ENCODE measurements at regions not wholly inside any gene's neighbourhood (a gene's known extent, or its start where the extent isn't known, plus 50 kb on each side); places are given as distances from the start of the nearest gene placed in this dataset.

GRCh38 chr2:11094021-11094810 lies 61.1 kb upstream of the SLC66A3 start:
- no peak for DNase-seq
- TF ChIP-seq GATA1 (IDR thresholded peaks at IDR 0.05; ENCODE audit: low read depth, low read length) (no peak), POLR2A (IDR thresholded peaks at IDR 0.05; ENCODE audit: low read length) (no peak)

DNA sequence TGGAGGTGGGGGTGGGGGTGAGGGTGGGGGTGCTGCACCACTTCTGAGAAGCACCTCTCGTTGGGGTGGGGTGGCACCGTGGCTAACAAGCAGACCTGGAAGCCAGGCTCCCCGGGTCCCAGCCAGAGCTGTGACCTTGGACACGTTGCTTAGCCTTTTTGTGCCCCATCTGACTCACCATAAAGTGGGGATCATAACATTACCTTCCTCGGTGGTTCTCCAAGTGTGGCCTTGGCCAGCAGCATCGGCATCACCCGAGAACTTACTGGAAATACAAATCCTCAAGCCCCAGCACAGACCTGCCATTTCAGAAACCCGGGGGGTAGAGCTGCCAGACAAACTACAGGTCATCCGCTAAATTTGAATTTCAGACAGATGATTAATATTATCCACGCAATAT lies 58.7 kb upstream of the SLC66A3 start:
- TF ChIP-seq POLR2A (IDR thresholded peaks at IDR 0.05; ENCODE audit: low read length): no peak
- TF ChIP-seq GATA1 (IDR thresholded peaks at IDR 0.05; ENCODE audit: low read depth, low read length): no peak
- no peak for DNase-seq

DNA sequence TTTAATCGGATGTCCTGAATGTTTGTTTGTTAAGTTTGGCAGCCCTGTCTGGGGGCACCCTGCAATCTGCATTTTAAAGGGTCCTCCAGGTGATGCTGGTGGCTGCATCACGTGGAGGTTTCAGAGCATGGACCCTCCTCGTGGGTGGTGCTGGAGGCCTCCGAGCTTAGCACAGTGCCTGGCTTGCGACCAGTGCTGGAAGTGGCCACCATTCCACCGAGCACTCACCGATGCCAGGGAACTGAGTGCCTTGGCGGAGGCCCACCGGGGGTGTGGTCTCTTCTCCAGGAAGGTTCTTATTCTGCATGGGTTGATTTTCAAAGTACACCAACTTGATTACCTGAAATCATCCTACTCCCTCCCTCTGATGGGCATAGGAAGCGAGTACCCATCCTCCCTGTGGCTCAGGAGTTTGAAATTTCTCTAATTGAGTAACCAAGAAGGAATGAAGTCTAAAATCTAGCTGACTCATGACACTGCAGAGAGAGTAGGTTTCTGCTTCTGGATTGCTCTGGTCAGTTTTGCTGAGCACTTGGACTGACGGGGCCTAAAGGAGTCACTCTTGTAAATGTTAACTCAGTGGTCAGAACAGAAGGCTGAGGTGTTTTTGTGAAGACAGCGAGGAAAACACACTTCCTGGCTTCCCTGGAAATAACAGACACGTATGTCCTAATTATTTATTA lies 58.1 kb upstream of the SLC66A3 start:
- TF ChIP-seq GATA1 (IDR thresholded peaks at IDR 0.05; ENCODE audit: low read depth, low read length) (no peak), POLR2A (IDR thresholded peaks at IDR 0.05; ENCODE audit: low read length) (no peak)

DNA sequence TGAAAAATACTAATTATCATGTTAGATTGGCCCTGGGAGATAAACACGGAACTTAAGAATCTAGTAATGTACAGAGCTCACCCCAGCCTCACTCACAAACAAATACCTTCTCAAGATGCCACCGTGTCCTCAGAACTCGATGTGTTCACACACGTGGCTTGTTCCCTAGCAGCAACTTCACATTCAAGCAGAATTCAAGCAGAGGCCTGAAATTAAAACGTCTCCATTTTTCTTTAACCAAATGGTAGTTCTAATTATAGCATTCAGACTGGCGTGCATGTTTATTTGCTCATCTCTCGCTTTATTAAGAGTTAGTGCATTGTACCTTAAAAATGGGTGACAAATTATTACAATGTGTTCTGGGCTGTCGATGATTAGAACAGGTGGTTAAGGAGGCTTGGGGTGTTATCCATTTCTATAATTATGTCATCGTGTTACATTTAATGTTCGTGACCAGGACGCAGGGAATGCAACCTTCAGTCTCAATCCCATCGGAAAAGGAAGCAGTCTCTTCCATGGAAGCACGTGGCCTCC lies 57.3 kb upstream of the SLC66A3 start:
- no peak for TF ChIP-seq POLR2A (IDR thresholded peaks at IDR 0.05; ENCODE audit: low read length)
- no peak for TF ChIP-seq GATA1 (IDR thresholded peaks at IDR 0.05; ENCODE audit: low read depth, low read length)
- no peak for DNase-seq

More for the DNA sequence above, 58.1 kb upstream of the SLC66A3 start:
- DNase-seq: no peak

GRCh38 chr2:11099122-11100065 lies 55.9 kb upstream of the SLC66A3 start:
- TF ChIP-seq POLR2A (IDR thresholded peaks at IDR 0.05; ENCODE audit: low read length) (no peak), GATA1 (IDR thresholded peaks at IDR 0.05; ENCODE audit: low read depth, low read length) (no peak)
- no peak for DNase-seq

- no peak for TF ChIP-seq POLR2A (IDR thresholded peaks at IDR 0.05; ENCODE audit: low read length)
- no peak for TF ChIP-seq GATA1 (IDR thresholded peaks at IDR 0.05; ENCODE audit: low read depth, low read length)
Observed at GRCh38 chr2:11100130-11100529, 55.1 kb upstream of the SLC66A3 start.

DNA sequence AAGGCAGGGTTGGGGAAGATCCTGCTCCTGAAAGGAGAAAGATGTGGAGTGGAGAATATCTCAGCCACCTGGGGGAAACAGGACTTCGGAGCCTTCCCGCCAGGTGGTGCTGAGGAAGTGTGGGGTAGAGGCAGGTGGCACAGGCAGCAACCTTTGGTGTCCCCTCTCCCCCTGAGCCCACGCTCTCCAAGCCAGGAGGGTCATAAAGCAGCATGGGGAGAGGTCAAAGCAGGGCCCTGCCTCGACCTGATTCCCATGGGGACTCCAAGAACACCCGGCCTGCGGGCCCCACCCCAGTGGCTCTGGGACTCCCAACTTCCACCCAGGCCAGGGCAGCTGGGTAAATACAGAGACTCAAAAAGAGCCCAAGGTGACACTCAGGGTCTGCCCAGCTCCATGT lies 54.3 kb upstream of the SLC66A3 start:
- TF ChIP-seq POLR2A (IDR thresholded peaks at IDR 0.05; ENCODE audit: low read length): no peak
- DNase-seq: no peak

More at GRCh38 chr2:11100130-11100529, 55.1 kb upstream of the SLC66A3 start:
- no peak for DNase-seq

- TF ChIP-seq POLR2A (IDR thresholded peaks at IDR 0.05; ENCODE audit: low read length) (no peak), GATA1 (IDR thresholded peaks at IDR 0.05; ENCODE audit: low read depth, low read length) (no peak)
Observed at GRCh38 chr2:11101430-11101829, 53.8 kb upstream of the SLC66A3 start.

GRCh38 chr2:11102466-11102865 lies 52.8 kb upstream of the SLC66A3 start:
- DNase-seq: no peak

More at GRCh38 chr2:11101430-11101829, 53.8 kb upstream of the SLC66A3 start:
- no peak for DNase-seq

GRCh38 chr2:11102956-11103860 lies 52.1 kb upstream of the SLC66A3 start:
- TF ChIP-seq GATA1 (IDR thresholded peaks at IDR 0.05; ENCODE audit: low read depth, low read length) (no peak), POLR2A (IDR thresholded peaks at IDR 0.05; ENCODE audit: low read length) (no peak)
- DNase-seq: no peak

More at GRCh38 chr2:11102466-11102865, 52.8 kb upstream of the SLC66A3 start:
- no peak for TF ChIP-seq POLR2A (IDR thresholded peaks at IDR 0.05; ENCODE audit: low read length)
- no peak for TF ChIP-seq GATA1 (IDR thresholded peaks at IDR 0.05; ENCODE audit: low read depth, low read length)

GRCh38 chr2:11103984-11104793 lies 51.1 kb upstream of the SLC66A3 start:
- DNase-seq: no peak
- TF ChIP-seq GATA1 (IDR thresholded peaks at IDR 0.05; ENCODE audit: low read depth, low read length): no peak
- TF ChIP-seq POLR2A (IDR thresholded peaks at IDR 0.05; ENCODE audit: low read length): no peak

Data from erythroblast (primary cell).